Liver (tissue), 8 donors: ENCODE measurements at regions not wholly inside any gene's neighbourhood (a gene's known extent, or its start where the extent isn't known, plus 50 kb on each side); places are given as distances from the start of the nearest gene placed in this dataset.

Experiments used
- DNase-seq: peaks from one replicate; pipeline ENCODE4 v3.0.0-alpha.2; 2017; ENCODE audit warnings: low spot score
- H3K27ac ChIP-seq, 2 donors: one replicate each; pipeline ENCODE4 v1.7.0; 2013; ENCODE audit warnings: inconsistent platforms in 2 of 2, low read length in 2 of 2, control low read depth in 1 of 2, low read depth in 1 of 2, mild to moderate bottlenecking in 1 of 2
- H3K27me3 ChIP-seq, 4 donors: one replicate each; pipeline versions ENCODE4 v1.6.1 to v1.7.0; 2013; ENCODE audit warnings: low read length in 3 of 4, inconsistent platforms in 1 of 4, mild to moderate bottlenecking in 1 of 4, moderate library complexity in 1 of 4; ENCODE audit not compliant: control insufficient read depth in 4 of 4, insufficient read depth in 4 of 4
- H3K36me3 ChIP-seq, 4 donors: one replicate each; pipeline versions ENCODE4 v1.6.1 to v1.7.0; 2013; ENCODE audit warnings: low read length in 3 of 4, mild to moderate bottlenecking in 3 of 4, low read depth in 1 of 4, moderate library complexity in 1 of 4; ENCODE audit not compliant: control insufficient read depth in 4 of 4, insufficient read depth in 3 of 4
- H3K4me1 ChIP-seq, 4 donors: one replicate each; pipeline versions ENCODE4 v1.6.1 to v1.7.0; 2013; ENCODE audit warnings: low read length in 3 of 4, mild to moderate bottlenecking in 3 of 4, moderate library complexity in 1 of 4; ENCODE audit not compliant: control insufficient read depth in 4 of 4, insufficient read depth in 4 of 4
- H3K4me3 ChIP-seq, 3 donors: one replicate each; pipeline versions ENCODE4 v1.6.1 to v1.7.0; 2013; ENCODE audit warnings: low read length in 3 of 3, control low read depth in 1 of 3, low read depth in 1 of 3, mild to moderate bottlenecking in 1 of 3
- H3K9ac ChIP-seq, 2 donors: one replicate each; pipeline ENCODE4 v1.7.0; 2013; ENCODE audit warnings: low read length in 2 of 2, mild to moderate bottlenecking in 2 of 2, moderate library complexity in 2 of 2, control low read depth in 1 of 2, low read depth in 1 of 2
- H3K9me3 ChIP-seq, 4 donors: one replicate each; pipeline versions ENCODE4 v1.6.1 to v1.7.0; 2013; ENCODE audit warnings: low read length in 3 of 4; ENCODE audit not compliant: control insufficient read depth in 4 of 4
- EGR1 ChIP-seq, 2 donors: IDR thresholded peaks; 2 replicates each; pipeline ENCODE4 v1.6.1; 2016 to 2018; ENCODE audit warnings: antibody characterized with exemption in 2 of 2, low read depth in 2 of 2
- FOXA1 ChIP-seq: IDR thresholded peaks from 2 replicates; pipeline ENCODE4 v1.6.1; 2016; ENCODE audit warnings: antibody characterized with exemption
- FOXA2 ChIP-seq: IDR thresholded peaks from 2 replicates; pipeline ENCODE4 v1.6.1; 2016; ENCODE audit warnings: antibody characterized with exemption
- GABPA ChIP-seq, 2 donors: IDR thresholded peaks in 1 of 2; conservative IDR thresholded peaks in 1 of 2; 2 replicates each; pipeline ENCODE4 v1.6.1; 2016; ENCODE audit warnings: antibody characterized with exemption in 2 of 2, mild to moderate bottlenecking in 1 of 2, moderate library complexity in 1 of 2
- HNF4A ChIP-seq, 2 donors: conservative IDR thresholded peaks; 2 replicates each; pipeline ENCODE4 v1.6.1; 2016; ENCODE audit warnings: antibody characterized with exemption in 2 of 2, mild to moderate bottlenecking in 2 of 2
- HNF4G ChIP-seq: IDR thresholded peaks from 2 replicates; pipeline ENCODE4 v1.6.1; 2016; ENCODE audit warnings: antibody characterized with exemption
- JUND ChIP-seq, 2 donors: IDR thresholded peaks; 2 replicates each; pipeline ENCODE4 v1.6.1; 2016; ENCODE audit warnings: antibody characterized with exemption in 2 of 2
- NR2F2 ChIP-seq: IDR thresholded peaks from 2 replicates; pipeline ENCODE4 v1.6.1; 2016; ENCODE audit warnings: antibody characterized with exemption
- RAD21 ChIP-seq, 2 donors: IDR thresholded peaks; 2 replicates each; pipeline ENCODE4 v1.6.1; 2016; ENCODE audit warnings: antibody characterized with exemption in 2 of 2, mild to moderate bottlenecking in 2 of 2
- RXRA ChIP-seq, 2 donors: IDR thresholded peaks; 2 replicates each; pipeline ENCODE4 v1.6.1; 2017 to 2018; ENCODE audit warnings: antibody characterized with exemption in 2 of 2, mild to moderate bottlenecking in 1 of 2
- SP1 ChIP-seq: IDR thresholded peaks from 2 replicates; pipeline ENCODE4 v1.6.1; 2018; ENCODE audit warnings: antibody characterized with exemption, mild to moderate bottlenecking
- TAF1 ChIP-seq: conservative IDR thresholded peaks from 2 replicates; pipeline ENCODE4 v1.6.1; 2016; ENCODE audit warnings: antibody characterized with exemption, mild to moderate bottlenecking
- YY1 ChIP-seq: IDR thresholded peaks from 2 replicates; pipeline ENCODE4 v1.6.1; 2016; ENCODE audit warnings: antibody characterized with exemption, mild to moderate bottlenecking
- WGBS: extraction: QIAGEN DNeasy Blood & Tissue Kit; methylation state at CpG from one replicate; pipeline ENCODE4 v1.1.7; 2013; 5-methylcytosine and 5-hydroxymethylcytosine counted together
- TF ChIP-seq, protein P1 (sequence below): fragments of 150-350 bp; IDR thresholded peaks from 2 replicates; pipeline ENCODE4 v1.5.1; 2017; ENCODE audit warnings: improper control_type of control experiment, low read depth, low read length; ENCODE audit not compliant: missing input control
- TF ChIP-seq, protein P2 (sequence below): IDR thresholded peaks from 2 replicates; pipeline ENCODE4 v1.6.1; 2016; ENCODE audit warnings: antibody characterized with exemption
- TF ChIP-seq, protein P3 (sequence below): IDR thresholded peaks from 2 replicates; pipeline ENCODE4 v1.6.1; 2016; ENCODE audit warnings: antibody characterized with exemption
- TF ChIP-seq, protein P4 (sequence below): IDR thresholded peaks from 2 replicates; pipeline ENCODE4 v1.6.1; 2016; ENCODE audit warnings: antibody characterized with exemption, mild to moderate bottlenecking
- donor health status: healthy.
- donor health status: healthy.
- donor health status: healthy.
- donor health status: healthy.
- donor health status: healthy.

DNA sequence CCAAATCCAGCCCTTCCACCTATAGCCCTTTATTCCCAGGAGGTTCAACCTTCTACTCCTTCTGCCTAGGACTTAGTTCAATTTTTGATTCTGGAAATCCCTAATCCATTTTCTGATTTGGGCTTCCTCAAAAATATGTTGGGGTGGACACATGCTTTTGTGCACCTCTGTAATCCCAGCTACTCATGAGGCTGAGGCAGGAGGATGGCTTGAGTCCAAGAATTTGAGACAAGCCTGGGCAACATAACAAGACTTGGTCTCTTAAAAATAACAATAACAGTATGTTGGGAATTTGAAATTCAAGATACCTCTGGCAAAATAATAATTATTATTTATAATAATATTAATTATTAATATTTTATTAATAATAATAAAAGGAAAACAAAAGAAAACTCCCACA lies 188.7 kb upstream of the TLE4 start:
- Histone ChIP-seq H3K9ac (no peak overlapping the region), H3K9me3 (peaks cover 0 to 4% (median 0%) of the 10 kb centered on the region in 4 donors), H3K4me3 (no peak overlapping the region), H3K27me3 (peaks cover 0 to 3% (median 0%) of the 10 kb centered on the region in 4 donors), H3K36me3 (no peaks in the 10 kb centered on the region), H3K4me1 (no peaks in the 10 kb centered on the region), H3K27ac (no peak overlapping the region)
- TF ChIP-seq FOXA1 (no peak), JUND (IDR thresholded peaks at IDR 0.05) (no peak), SP1 (no peak), RAD21 (IDR thresholded peaks at IDR 0.05) (no peak), RXRA (IDR thresholded peaks at IDR 0.05) (no peak), YY1 (no peak), EGR1 (IDR thresholded peaks at IDR 0.05; ENCODE audit: low read depth in 2 of 2) (no peak), HNF4G (no peak), HNF4A (conservative IDR thresholded peaks at IDR 0.05) (no peak), GABPA (IDR thresholded peaks at IDR 0.05 in 1 of 2, conservative IDR thresholded peaks at IDR 0.05 in 1 of 2) (no peak), FOXA2 (no peak)
- TF ChIP-seq, protein P1, sequence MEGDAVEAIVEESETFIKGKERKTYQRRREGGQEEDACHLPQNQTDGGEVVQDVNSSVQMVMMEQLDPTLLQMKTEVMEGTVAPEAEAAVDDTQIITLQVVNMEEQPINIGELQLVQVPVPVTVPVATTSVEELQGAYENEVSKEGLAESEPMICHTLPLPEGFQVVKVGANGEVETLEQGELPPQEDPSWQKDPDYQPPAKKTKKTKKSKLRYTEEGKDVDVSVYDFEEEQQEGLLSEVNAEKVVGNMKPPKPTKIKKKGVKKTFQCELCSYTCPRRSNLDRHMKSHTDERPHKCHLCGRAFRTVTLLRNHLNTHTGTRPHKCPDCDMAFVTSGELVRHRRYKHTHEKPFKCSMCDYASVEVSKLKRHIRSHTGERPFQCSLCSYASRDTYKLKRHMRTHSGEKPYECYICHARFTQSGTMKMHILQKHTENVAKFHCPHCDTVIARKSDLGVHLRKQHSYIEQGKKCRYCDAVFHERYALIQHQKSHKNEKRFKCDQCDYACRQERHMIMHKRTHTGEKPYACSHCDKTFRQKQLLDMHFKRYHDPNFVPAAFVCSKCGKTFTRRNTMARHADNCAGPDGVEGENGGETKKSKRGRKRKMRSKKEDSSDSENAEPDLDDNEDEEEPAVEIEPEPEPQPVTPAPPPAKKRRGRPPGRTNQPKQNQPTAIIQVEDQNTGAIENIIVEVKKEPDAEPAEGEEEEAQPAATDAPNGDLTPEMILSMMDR: no peak
- TF ChIP-seq, protein P2, sequence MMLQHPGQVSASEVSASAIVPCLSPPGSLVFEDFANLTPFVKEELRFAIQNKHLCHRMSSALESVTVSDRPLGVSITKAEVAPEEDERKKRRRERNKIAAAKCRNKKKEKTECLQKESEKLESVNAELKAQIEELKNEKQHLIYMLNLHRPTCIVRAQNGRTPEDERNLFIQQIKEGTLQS: no peak
- TF ChIP-seq, protein P3, sequence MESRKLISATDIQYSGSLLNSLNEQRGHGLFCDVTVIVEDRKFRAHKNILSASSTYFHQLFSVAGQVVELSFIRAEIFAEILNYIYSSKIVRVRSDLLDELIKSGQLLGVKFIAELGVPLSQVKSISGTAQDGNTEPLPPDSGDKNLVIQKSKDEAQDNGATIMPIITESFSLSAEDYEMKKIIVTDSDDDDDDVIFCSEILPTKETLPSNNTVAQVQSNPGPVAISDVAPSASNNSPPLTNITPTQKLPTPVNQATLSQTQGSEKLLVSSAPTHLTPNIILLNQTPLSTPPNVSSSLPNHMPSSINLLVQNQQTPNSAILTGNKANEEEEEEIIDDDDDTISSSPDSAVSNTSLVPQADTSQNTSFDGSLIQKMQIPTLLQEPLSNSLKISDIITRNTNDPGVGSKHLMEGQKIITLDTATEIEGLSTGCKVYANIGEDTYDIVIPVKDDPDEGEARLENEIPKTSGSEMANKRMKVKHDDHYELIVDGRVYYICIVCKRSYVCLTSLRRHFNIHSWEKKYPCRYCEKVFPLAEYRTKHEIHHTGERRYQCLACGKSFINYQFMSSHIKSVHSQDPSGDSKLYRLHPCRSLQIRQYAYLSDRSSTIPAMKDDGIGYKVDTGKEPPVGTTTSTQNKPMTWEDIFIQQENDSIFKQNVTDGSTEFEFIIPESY: no peak
- TF ChIP-seq, protein P4, sequence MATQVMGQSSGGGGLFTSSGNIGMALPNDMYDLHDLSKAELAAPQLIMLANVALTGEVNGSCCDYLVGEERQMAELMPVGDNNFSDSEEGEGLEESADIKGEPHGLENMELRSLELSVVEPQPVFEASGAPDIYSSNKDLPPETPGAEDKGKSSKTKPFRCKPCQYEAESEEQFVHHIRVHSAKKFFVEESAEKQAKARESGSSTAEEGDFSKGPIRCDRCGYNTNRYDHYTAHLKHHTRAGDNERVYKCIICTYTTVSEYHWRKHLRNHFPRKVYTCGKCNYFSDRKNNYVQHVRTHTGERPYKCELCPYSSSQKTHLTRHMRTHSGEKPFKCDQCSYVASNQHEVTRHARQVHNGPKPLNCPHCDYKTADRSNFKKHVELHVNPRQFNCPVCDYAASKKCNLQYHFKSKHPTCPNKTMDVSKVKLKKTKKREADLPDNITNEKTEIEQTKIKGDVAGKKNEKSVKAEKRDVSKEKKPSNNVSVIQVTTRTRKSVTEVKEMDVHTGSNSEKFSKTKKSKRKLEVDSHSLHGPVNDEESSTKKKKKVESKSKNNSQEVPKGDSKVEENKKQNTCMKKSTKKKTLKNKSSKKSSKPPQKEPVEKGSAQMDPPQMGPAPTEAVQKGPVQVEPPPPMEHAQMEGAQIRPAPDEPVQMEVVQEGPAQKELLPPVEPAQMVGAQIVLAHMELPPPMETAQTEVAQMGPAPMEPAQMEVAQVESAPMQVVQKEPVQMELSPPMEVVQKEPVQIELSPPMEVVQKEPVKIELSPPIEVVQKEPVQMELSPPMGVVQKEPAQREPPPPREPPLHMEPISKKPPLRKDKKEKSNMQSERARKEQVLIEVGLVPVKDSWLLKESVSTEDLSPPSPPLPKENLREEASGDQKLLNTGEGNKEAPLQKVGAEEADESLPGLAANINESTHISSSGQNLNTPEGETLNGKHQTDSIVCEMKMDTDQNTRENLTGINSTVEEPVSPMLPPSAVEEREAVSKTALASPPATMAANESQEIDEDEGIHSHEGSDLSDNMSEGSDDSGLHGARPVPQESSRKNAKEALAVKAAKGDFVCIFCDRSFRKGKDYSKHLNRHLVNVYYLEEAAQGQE: no peak
- no peak for DNase-seq

DNA sequence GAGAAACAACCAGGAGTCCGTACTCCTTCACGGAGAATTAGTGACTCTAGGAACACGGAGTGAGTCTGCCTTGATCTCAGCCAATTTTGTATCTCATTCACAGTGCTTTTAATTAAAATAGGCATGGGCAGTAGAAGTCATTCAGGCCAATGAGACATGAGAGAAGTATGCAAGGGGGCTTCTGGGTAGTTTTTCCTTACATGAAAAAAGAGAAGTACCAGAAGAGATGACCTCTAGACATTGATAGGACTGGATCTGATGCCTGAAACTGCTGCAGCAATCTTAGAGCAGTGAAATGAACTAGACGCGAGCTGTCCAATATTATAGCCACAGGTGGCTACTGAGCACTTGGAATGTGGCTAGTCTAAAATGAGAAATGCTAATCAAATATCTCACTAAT lies 187.7 kb upstream of the TLE4 start:
- Histone ChIP-seq H3K4me1 (no peaks in the 10 kb centered on the region), H3K27ac (no peak overlapping the region), H3K36me3 (no peaks in the 10 kb centered on the region), H3K27me3 (peaks cover 0 to 3% (median 0%) of the 10 kb centered on the region in 4 donors), H3K4me3 (no peak overlapping the region), H3K9me3 (peaks cover 0 to 4% (median 0%) of the 10 kb centered on the region in 4 donors), H3K9ac (no peak overlapping the region)
- 92% methylated on average over 5 of the region's 5 CpGs for WGBS
- DNase-seq: no peak
- no peak for TF ChIP-seq HNF4G
- no peak for TF ChIP-seq HNF4A (conservative IDR thresholded peaks at IDR 0.05)
- TF ChIP-seq JUND (IDR thresholded peaks at IDR 0.05): no peak
- TF ChIP-seq RXRA (IDR thresholded peaks at IDR 0.05): no peak
- TF ChIP-seq YY1: no peak
- TF ChIP-seq RAD21 (IDR thresholded peaks at IDR 0.05): no peak
- TF ChIP-seq, protein P1: no peak
- no peak for TF ChIP-seq FOXA1
- no peak for TF ChIP-seq TAF1
- TF ChIP-seq, protein P2: no peak
- TF ChIP-seq, protein P3: no peak
- TF ChIP-seq FOXA2: no peak
- TF ChIP-seq SP1: no peak
- no peak for TF ChIP-seq NR2F2
